Testis (tissue), 2 donors: ENCODE measurements at regions not wholly inside any gene's neighbourhood (a gene's known extent, or its start where the extent isn't known, plus 50 kb on each side); places are given as distances from the start of the nearest gene placed in this dataset.

Source experiments
- POLR2A ChIP-seq: fragments of 450-650 bp; IDR thresholded peaks from one replicate; pipeline ENCODE4 v1.6.1; 2017; ENCODE audit warnings: antibody characterized with exemption, mild to moderate bottlenecking, moderate library complexity
- TF ChIP-seq, protein P1 (sequence below), 3 experiments: fragments of 450-650 bp in 2 of 3; fragments of 200-600 bp in 1 of 3; sonication (generic) in 1 of 3; IDR thresholded peaks; one replicate each; pipeline ENCODE4 v1.5.1; 2016 to 2019; ENCODE audit warnings: antibody characterized with exemption in 3 of 3, mild to moderate bottlenecking in 2 of 3, moderate library complexity in 1 of 3

DNA sequence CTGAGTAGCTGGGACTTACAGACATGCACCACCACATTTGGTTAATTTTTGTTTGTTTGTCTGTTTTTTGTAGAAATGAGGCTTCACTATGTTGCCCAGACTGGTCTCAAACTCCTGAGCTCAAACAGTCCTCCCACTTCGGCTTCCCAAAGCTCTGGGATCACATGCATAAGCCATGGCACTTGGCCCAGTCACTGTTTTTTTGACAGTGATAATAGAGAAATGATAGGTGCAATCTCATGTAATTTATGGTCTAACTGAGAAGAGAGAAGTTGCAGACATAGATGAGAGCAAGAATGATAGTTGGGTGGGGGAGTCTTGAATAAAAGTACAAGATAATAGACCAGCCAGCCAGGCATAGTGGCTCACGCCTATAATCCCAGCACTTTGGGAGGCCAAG, 89.7 kb upstream of the TNRC6A start:
- TF ChIP-seq, protein P1, sequence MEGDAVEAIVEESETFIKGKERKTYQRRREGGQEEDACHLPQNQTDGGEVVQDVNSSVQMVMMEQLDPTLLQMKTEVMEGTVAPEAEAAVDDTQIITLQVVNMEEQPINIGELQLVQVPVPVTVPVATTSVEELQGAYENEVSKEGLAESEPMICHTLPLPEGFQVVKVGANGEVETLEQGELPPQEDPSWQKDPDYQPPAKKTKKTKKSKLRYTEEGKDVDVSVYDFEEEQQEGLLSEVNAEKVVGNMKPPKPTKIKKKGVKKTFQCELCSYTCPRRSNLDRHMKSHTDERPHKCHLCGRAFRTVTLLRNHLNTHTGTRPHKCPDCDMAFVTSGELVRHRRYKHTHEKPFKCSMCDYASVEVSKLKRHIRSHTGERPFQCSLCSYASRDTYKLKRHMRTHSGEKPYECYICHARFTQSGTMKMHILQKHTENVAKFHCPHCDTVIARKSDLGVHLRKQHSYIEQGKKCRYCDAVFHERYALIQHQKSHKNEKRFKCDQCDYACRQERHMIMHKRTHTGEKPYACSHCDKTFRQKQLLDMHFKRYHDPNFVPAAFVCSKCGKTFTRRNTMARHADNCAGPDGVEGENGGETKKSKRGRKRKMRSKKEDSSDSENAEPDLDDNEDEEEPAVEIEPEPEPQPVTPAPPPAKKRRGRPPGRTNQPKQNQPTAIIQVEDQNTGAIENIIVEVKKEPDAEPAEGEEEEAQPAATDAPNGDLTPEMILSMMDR (IDR thresholded peaks at IDR 0.05): no peak
- TF ChIP-seq POLR2A: no peak
